Astrocyte (in vitro differentiated cells and primary cell): ENCODE measurements at regions not wholly inside any gene's neighbourhood (a gene's known extent, or its start where the extent isn't known, plus 50 kb on each side); places are given as distances from the start of the nearest gene placed in this dataset.

Source experiments
- DNase-seq: peaks from one replicate; pipeline ENCODE4 v3.0.0-alpha.2; 2010; ENCODE audit warnings: low read depth
- FAIRE-seq: peaks from 2 replicates; lab custom pipeline; 2011; peaks lifted over from hg19 to GRCh38; lab: Jason Lieb, UNC
- H2AFZ ChIP-seq: 2 replicates; pipeline ENCODE4 v1.6.0; 2012; ENCODE audit warnings: low read depth, low read length, inconsistent platforms
- H3K27ac ChIP-seq: 2 replicates; pipeline ENCODE4 v1.5.1; 2011; ENCODE audit warnings: low read depth, low read length, inconsistent platforms
- H3K27me3 ChIP-seq: 2 replicates; pipeline ENCODE4 v1.6.0; 2011; ENCODE audit warnings: low read length, inconsistent platforms; ENCODE audit not compliant: insufficient read depth
- H3K36me3 ChIP-seq: 2 replicates; pipeline ENCODE4 v1.5.1; 2011; ENCODE audit warnings: low read length, inconsistent platforms; ENCODE audit not compliant: insufficient read depth
- H3K4me1 ChIP-seq: 2 replicates; pipeline ENCODE4 v1.5.1; 2011; ENCODE audit warnings: low read length, inconsistent platforms; ENCODE audit not compliant: insufficient read depth
- H3K4me2 ChIP-seq: 2 replicates; pipeline ENCODE4 v1.6.0; 2012; ENCODE audit warnings: low read length, inconsistent platforms
- H3K4me3 ChIP-seq: 2 replicates; pipeline ENCODE4 v1.5.1; 2011; ENCODE audit warnings: low read depth, mild to moderate bottlenecking, low read length, inconsistent platforms; ENCODE audit not compliant: insufficient read depth
- H3K79me2 ChIP-seq: 2 replicates; pipeline ENCODE4 v1.6.0; 2012; ENCODE audit warnings: mild to moderate bottlenecking, low read length, inconsistent platforms; ENCODE audit not compliant: insufficient read depth
- H3K9ac ChIP-seq: 2 replicates; pipeline ENCODE4 v1.6.0; 2012; ENCODE audit warnings: mild to moderate bottlenecking, low read length, inconsistent platforms
- H3K9me3 ChIP-seq: 2 replicates; pipeline ENCODE4 v1.5.1; 2012; ENCODE audit warnings: low read depth, mild to moderate bottlenecking, low read length, inconsistent platforms; ENCODE audit not compliant: insufficient read depth
- H4K20me1 ChIP-seq: 2 replicates; pipeline ENCODE4 v1.6.0; 2012; ENCODE audit warnings: low read length, inconsistent platforms; ENCODE audit not compliant: insufficient read depth
- H3K27ac Mint-ChIP-seq: one replicate; pipeline ENCODE4 v1.8.0; 2021; ENCODE audit warnings: mild to moderate bottlenecking, mixed read lengths; ENCODE audit not compliant: unreplicated experiment
- H3K27me3 Mint-ChIP-seq: one replicate; pipeline ENCODE4 v1.8.0; 2021; ENCODE audit warnings: low read depth, mixed read lengths; ENCODE audit not compliant: unreplicated experiment
- H3K36me3 Mint-ChIP-seq: one replicate; pipeline ENCODE4 v1.8.0; 2021; ENCODE audit warnings: low read depth, mixed read lengths; ENCODE audit not compliant: unreplicated experiment
- H3K4me1 Mint-ChIP-seq: one replicate; pipeline ENCODE4 v1.8.0; 2021; ENCODE audit warnings: low read depth, mixed read lengths; ENCODE audit not compliant: unreplicated experiment
- H3K4me3 Mint-ChIP-seq: one replicate; pipeline ENCODE4 v1.8.0; 2021; ENCODE audit warnings: mild to moderate bottlenecking, moderate library complexity, mixed read lengths; ENCODE audit not compliant: unreplicated experiment
- H3K9me3 Mint-ChIP-seq: one replicate; pipeline ENCODE4 v1.8.0; 2021; ENCODE audit warnings: mild to moderate bottlenecking, mixed read lengths; ENCODE audit not compliant: unreplicated experiment
- EZH2 ChIP-seq: IDR thresholded peaks from 2 replicates; pipeline ENCODE4 v1.6.1; 2012; ENCODE audit warnings: mild to moderate bottlenecking, low read length, inconsistent platforms; ENCODE audit not compliant: insufficient read depth
- TF ChIP-seq, protein P1 (sequence below): IDR thresholded peaks from 2 replicates; pipeline ENCODE4 v1.5.1; 2011; ENCODE audit warnings: low read depth, mild to moderate bottlenecking, inconsistent platforms, low read length, moderate library complexity; ENCODE audit not compliant: insufficient read depth

GRCh38 chr22:49090061-49090852, 737.4 kb downstream of the BRD1 start:
- no peak overlapping the region for H3K4me3 Mint-ChIP-seq
- H3K36me3 Mint-ChIP-seq: no peaks in the 10 kb centered on the region
- H3K4me2 ChIP-seq: no peak overlapping the region
- no peaks in the 10 kb centered on the region for H3K4me1 Mint-ChIP-seq
- no peak overlapping the region for H3K27ac ChIP-seq
- DNase-seq (no peak), FAIRE-seq (no peak)
- TF ChIP-seq EZH2: no peak
- TF ChIP-seq, protein P1, sequence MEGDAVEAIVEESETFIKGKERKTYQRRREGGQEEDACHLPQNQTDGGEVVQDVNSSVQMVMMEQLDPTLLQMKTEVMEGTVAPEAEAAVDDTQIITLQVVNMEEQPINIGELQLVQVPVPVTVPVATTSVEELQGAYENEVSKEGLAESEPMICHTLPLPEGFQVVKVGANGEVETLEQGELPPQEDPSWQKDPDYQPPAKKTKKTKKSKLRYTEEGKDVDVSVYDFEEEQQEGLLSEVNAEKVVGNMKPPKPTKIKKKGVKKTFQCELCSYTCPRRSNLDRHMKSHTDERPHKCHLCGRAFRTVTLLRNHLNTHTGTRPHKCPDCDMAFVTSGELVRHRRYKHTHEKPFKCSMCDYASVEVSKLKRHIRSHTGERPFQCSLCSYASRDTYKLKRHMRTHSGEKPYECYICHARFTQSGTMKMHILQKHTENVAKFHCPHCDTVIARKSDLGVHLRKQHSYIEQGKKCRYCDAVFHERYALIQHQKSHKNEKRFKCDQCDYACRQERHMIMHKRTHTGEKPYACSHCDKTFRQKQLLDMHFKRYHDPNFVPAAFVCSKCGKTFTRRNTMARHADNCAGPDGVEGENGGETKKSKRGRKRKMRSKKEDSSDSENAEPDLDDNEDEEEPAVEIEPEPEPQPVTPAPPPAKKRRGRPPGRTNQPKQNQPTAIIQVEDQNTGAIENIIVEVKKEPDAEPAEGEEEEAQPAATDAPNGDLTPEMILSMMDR: no peak
- no peak overlapping the region for H2AFZ ChIP-seq
- H3K4me1 ChIP-seq: no peaks in the 10 kb centered on the region
- no peaks in the 10 kb centered on the region for H3K9me3 Mint-ChIP-seq
- H3K27ac Mint-ChIP-seq: no peak overlapping the region
- peaks cover 51% of the 10 kb centered on the region for H3K27me3 Mint-ChIP-seq
- H3K9ac ChIP-seq: no peak overlapping the region
- H3K9me3 ChIP-seq: no peaks in the 10 kb centered on the region
- H3K27me3 ChIP-seq: no peaks in the 10 kb centered on the region
- H3K4me3 ChIP-seq: no peak overlapping the region
- no peaks in the 10 kb centered on the region for H3K36me3 ChIP-seq
- no peaks in the 10 kb centered on the region for H3K79me2 ChIP-seq
- H4K20me1 ChIP-seq: no peaks in the 10 kb centered on the region

DNA sequence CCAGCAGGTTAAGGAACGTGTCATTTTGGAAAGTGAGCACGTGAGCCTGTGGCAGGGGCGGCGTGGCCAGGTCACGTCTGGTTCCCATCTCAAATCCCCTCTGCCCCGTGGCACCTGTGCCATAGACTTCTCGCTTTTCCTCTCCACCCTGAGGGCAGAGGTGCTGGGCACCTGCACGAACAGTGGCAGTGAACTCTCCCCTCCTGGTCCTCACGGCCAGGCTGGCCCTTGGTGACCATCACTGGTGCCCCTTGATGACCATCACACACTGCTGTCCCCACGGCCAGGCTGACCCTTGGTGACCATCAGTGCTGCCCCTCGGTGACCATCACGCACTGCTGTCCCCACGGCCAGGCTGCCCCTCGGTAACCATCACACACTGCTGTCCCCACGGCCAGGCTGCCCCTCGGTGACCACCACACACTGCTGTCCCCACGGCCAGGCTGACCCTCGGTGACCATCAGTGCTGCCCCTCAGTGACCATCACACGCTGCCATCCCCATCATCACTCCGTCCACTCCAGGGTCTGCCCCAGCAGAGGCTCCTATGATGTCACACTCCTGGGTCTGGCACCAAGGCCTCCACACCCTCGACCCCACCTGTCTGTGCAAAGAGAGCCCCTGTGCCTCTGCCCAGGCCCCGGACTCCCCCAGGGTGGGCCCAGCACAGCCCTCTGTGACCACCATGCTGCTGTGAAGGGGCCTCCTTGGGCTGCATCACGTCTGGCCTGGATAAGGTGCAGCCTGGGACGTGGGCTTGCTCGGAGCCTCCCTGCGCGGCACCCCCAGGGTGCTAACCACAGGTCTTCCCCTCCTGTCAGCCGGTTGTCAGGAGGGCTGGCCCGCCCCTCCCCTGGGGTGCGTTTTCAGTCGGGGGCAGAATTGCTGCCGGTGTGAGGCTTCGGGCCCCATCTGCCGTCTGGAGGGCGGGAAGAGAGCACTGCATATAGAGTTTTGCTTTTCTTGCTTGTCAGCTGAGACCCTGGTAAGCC, 738.6 kb downstream of the BRD1 start:
- no peaks in the 10 kb centered on the region for H3K27me3 ChIP-seq
- no peaks in the 10 kb centered on the region for H3K36me3 ChIP-seq
- H3K4me3 ChIP-seq: no peak overlapping the region
- H2AFZ ChIP-seq: no peak overlapping the region
- H3K9me3 Mint-ChIP-seq: no peaks in the 10 kb centered on the region
- H3K9ac ChIP-seq: no peak overlapping the region
- H3K4me1 Mint-ChIP-seq: no peaks in the 10 kb centered on the region
- H3K4me3 Mint-ChIP-seq: no peak overlapping the region
- H3K4me2 ChIP-seq: no peak overlapping the region
- no peaks in the 10 kb centered on the region for H3K4me1 ChIP-seq
- H3K79me2 ChIP-seq: no peaks in the 10 kb centered on the region
- H3K27ac Mint-ChIP-seq: no peak overlapping the region
- no peaks in the 10 kb centered on the region for H4K20me1 ChIP-seq
- DNase-seq (no peak), FAIRE-seq (no peak)
- no peak overlapping the region for H3K27ac ChIP-seq
- peaks cover 3% of the 10 kb centered on the region for H3K9me3 ChIP-seq
- peaks cover 57% of the 10 kb centered on the region for H3K27me3 Mint-ChIP-seq
- TF ChIP-seq EZH2: no peak
- TF ChIP-seq, protein P1: no peak
- no peaks in the 10 kb centered on the region for H3K36me3 Mint-ChIP-seq
